Panc1 (cell line): ENCODE measurements at regions not wholly inside any gene's neighbourhood (a gene's known extent, or its start where the extent isn't known, plus 50 kb on each side); places are given as distances from the start of the nearest gene placed in this dataset.

Experiments used
- ATAC-seq: fragments of 200-7000 bp; cut with Tn5 transposase; 2 replicates; pipeline ENCODE4 v1.9.1; 2020; ENCODE audit warnings: mild to moderate bottlenecking, moderate library complexity
- BruUV-seq: library from RNA; stranded (reverse); fragments of 400-500 nt; replicated peaks from 2 replicates; lab custom pipeline; 2021; lab: Mats Ljungman, UMichigan
- CTCF ChIA-PET: fragments of 300-600 bp; sonication (Branson Sonifier 250); formaldehyde crosslinking; loops from one replicate; lab custom pipeline; 2022; ENCODE audit warnings: antibody characterized with exemption; lab: Charles Lee
- POLR2A ChIA-PET: fragments of 300-600 bp; sonication (Branson Sonifier 250); formaldehyde crosslinking; loops from one replicate; lab custom pipeline; 2022; ENCODE audit warnings: antibody characterized with exemption; lab: Charles Lee
- DNase-seq: peaks from one replicate; pipeline ENCODE4 v3.0.0-alpha.2; 2010; ENCODE audit warnings: low read depth, low spot score
- H3K27ac ChIP-seq: 2 replicates; pipeline ENCODE4 v1.5.1; 2011; ENCODE audit warnings: mild to moderate bottlenecking, low read length, inconsistent platforms
- H3K27me3 ChIP-seq: fragments of 200-500 bp; sonication (Bioruptor generic); 2 replicates; pipeline ENCODE4 v1.6.0; 2014; ENCODE audit warnings: low read length, inconsistent platforms; ENCODE audit not compliant: control insufficient read depth, insufficient read depth
- H3K36me3 ChIP-seq: fragments of 200-500 bp; sonication (Bioruptor generic); 2 replicates; pipeline ENCODE4 v1.5.1; 2014; ENCODE audit warnings: inconsistent platforms, mild to moderate bottlenecking, low read length, moderate library complexity; ENCODE audit not compliant: control insufficient read depth, insufficient read depth
- H3K4me1 ChIP-seq: 2 replicates; pipeline ENCODE4 v1.5.1; 2011; ENCODE audit warnings: inconsistent platforms, mild to moderate bottlenecking, low read length, moderate library complexity; ENCODE audit not compliant: control insufficient read depth, insufficient read depth
- H3K4me3 ChIP-seq, 2 experiments: 2 replicates each; pipeline ENCODE4 v1.5.1; 2011 to 2012; ENCODE audit warnings: low read depth in 2 of 2, low read length in 2 of 2, mild to moderate bottlenecking in 2 of 2, inconsistent platforms in 1 of 2, moderate library complexity in 1 of 2
- H3K9me3 ChIP-seq: fragments of 200-500 bp; sonication (Bioruptor generic); 2 replicates; pipeline ENCODE4 v1.5.1; 2014; ENCODE audit warnings: low read depth, mild to moderate bottlenecking, inconsistent platforms, low read length, moderate library complexity; ENCODE audit not compliant: control insufficient read depth, insufficient read depth
- POLR2AphosphoS5 ChIP-seq: IDR thresholded peaks from 2 replicates; pipeline ENCODE4 v1.6.1; 2012; ENCODE audit warnings: mild to moderate bottlenecking, low read depth, low read length, moderate library complexity
- SIN3A ChIP-seq: IDR thresholded peaks from 2 replicates; pipeline ENCODE4 v1.6.1; 2012; ENCODE audit warnings: low read depth, mild to moderate bottlenecking, low read length, moderate library complexity, borderline replicate concordance; ENCODE audit not compliant: insufficient read depth
- TCF7L2 ChIP-seq: IDR thresholded peaks from 2 replicates; pipeline ENCODE4 v1.6.1; 2011; ENCODE audit warnings: mild to moderate bottlenecking, low read depth, low read length, inconsistent platforms
- in situ Hi-C: cut with HindIII; loops from 2 replicates; pipeline ENCODE4 v1.10.0; 2016; ENCODE audit warnings: low sequenced_read_pairs, low pct_unique_long_range_greater_than_20kb
- intact Hi-C: fragments of 100-400 bp; cut with micrococcal nuclease; formaldehyde crosslinking; loops from one replicate; pipeline ENCODE4 v1.10.0; 2022; ENCODE audit not compliant: unreplicated experiment
- TF ChIP-seq, protein P1 (sequence below): fragments of 450-650 bp; IDR thresholded peaks from 2 replicates; pipeline ENCODE4 v1.5.1; 2017; ENCODE audit warnings: mild to moderate bottlenecking
- TF ChIP-seq, protein P2 (sequence below), 2 experiments: IDR thresholded peaks; 2 replicates each; pipeline ENCODE4 v1.6.1; 2011 to 2012; ENCODE audit warnings: low read depth in 2 of 2, control low read depth in 1 of 2, low read length in 1 of 2, mild to moderate bottlenecking in 1 of 2, moderate library complexity in 1 of 2; ENCODE audit not compliant: insufficient read depth in 1 of 2

DNA sequence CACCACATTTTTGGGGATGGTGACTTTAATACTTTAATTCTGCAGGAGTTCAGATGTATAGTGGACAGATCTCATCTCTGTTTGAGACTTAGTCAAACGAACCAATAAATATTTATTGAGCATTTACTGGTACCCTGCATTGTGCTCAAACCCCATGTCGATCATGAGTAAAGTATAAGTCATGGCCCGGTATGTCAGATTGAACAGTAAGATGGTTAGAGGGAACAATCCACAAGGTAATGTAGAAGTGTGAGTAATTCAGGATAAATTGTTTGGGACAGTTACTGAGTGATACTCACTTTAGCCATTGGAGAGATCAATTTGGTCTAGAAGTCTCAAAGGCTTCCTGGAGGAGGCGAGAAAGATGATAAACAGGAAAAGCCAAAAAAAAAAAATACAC is 265.5 kb upstream of the C2CD4B start:
- ATAC-seq (no peak), DNase-seq (no peak)
- in situ Hi-C loops (no loop called here), intact Hi-C loops (no loop called here)
- Histone ChIP-seq H3K36me3 (no peaks in the 10 kb centered on the region), H3K9me3 (no peaks in the 10 kb centered on the region), H3K27me3 (no peaks in the 10 kb centered on the region), H3K27ac (no peak overlapping the region), H3K4me3 (no peak overlapping the region), H3K4me1 (no peaks in the 10 kb centered on the region)
- BruUV-seq = no TSS peak
- CTCF ChIA-PET = no interaction called here
- TF ChIP-seq, protein P1, sequence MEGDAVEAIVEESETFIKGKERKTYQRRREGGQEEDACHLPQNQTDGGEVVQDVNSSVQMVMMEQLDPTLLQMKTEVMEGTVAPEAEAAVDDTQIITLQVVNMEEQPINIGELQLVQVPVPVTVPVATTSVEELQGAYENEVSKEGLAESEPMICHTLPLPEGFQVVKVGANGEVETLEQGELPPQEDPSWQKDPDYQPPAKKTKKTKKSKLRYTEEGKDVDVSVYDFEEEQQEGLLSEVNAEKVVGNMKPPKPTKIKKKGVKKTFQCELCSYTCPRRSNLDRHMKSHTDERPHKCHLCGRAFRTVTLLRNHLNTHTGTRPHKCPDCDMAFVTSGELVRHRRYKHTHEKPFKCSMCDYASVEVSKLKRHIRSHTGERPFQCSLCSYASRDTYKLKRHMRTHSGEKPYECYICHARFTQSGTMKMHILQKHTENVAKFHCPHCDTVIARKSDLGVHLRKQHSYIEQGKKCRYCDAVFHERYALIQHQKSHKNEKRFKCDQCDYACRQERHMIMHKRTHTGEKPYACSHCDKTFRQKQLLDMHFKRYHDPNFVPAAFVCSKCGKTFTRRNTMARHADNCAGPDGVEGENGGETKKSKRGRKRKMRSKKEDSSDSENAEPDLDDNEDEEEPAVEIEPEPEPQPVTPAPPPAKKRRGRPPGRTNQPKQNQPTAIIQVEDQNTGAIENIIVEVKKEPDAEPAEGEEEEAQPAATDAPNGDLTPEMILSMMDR = no peak
- no peak for TF ChIP-seq SIN3A
- TF ChIP-seq TCF7L2 = no peak
- POLR2A ChIA-PET = interaction anchor here (0.6 kb wide), 1 partner anchor 21 kb away, joined by 3 read pairs; no protein-coding TSS in a partner anchor

DNA sequence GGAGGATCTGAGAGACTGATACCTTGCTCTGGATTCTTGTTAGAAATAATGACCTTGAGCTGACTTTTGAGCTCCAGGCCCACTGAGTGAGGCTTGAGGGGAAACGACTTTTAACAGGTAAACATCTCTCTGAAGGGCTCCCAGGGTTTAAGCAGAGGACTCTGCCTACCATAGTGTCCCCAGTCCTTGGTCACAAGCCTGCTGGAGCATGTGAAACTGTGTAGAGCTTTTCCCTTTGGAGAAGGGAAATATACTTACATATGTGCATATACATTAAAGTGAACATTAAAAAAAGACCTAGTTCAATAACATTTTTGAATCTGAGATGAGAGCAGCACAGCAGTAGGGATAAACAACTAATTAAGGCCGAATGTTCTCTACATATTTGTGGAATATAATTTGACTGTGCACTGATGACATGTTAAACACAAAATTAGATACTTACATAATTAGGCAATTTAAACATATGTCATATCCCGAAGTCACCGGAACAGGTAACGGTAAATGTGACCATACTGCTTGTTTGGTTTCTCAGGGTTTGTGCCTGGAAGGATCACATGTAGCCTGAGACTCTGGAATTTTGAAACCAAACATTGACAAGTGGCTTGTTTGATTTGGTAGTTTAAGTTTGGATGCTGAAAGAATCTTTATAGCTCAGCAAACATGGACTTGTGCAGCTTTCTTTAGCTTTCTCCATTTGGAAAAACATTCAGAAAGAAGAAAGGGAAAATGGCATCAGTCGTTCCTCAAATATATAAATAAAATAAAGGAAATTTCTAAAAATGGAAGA is 266.1 kb upstream of the C2CD4B start:
- H3K4me3 ChIP-seq = no peak overlapping the region
- ATAC-seq = no peak
- DNase-seq = no peak
- H3K4me1 ChIP-seq = no peaks in the 10 kb centered on the region
- BruUV-seq = no TSS peak
- no peaks in the 10 kb centered on the region for H3K9me3 ChIP-seq
- H3K27me3 ChIP-seq = no peaks in the 10 kb centered on the region
- TF ChIP-seq POLR2AphosphoS5 (no peak), SIN3A (no peak), TCF7L2 (no peak)
- TF ChIP-seq, protein P2, sequence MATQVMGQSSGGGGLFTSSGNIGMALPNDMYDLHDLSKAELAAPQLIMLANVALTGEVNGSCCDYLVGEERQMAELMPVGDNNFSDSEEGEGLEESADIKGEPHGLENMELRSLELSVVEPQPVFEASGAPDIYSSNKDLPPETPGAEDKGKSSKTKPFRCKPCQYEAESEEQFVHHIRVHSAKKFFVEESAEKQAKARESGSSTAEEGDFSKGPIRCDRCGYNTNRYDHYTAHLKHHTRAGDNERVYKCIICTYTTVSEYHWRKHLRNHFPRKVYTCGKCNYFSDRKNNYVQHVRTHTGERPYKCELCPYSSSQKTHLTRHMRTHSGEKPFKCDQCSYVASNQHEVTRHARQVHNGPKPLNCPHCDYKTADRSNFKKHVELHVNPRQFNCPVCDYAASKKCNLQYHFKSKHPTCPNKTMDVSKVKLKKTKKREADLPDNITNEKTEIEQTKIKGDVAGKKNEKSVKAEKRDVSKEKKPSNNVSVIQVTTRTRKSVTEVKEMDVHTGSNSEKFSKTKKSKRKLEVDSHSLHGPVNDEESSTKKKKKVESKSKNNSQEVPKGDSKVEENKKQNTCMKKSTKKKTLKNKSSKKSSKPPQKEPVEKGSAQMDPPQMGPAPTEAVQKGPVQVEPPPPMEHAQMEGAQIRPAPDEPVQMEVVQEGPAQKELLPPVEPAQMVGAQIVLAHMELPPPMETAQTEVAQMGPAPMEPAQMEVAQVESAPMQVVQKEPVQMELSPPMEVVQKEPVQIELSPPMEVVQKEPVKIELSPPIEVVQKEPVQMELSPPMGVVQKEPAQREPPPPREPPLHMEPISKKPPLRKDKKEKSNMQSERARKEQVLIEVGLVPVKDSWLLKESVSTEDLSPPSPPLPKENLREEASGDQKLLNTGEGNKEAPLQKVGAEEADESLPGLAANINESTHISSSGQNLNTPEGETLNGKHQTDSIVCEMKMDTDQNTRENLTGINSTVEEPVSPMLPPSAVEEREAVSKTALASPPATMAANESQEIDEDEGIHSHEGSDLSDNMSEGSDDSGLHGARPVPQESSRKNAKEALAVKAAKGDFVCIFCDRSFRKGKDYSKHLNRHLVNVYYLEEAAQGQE (IDR thresholded peaks at IDR 0.05; ENCODE audit: insufficient read depth in 1 of 2, low read depth in 2 of 2, low read length in 1 of 2) = no peak
- TF ChIP-seq, protein P1 = no peak
- H3K27ac ChIP-seq = no peak overlapping the region
- no peaks in the 10 kb centered on the region for H3K36me3 ChIP-seq
- ChIA-PET CTCF (interaction anchor here (0.6 kb wide), 1 partner anchor 29 kb away, joined by 8 read pairs; no protein-coding TSS in a partner anchor), POLR2A (interaction anchor here (0.6 kb wide), 1 partner anchor 21 kb away, joined by 3 read pairs; no protein-coding TSS in a partner anchor)
- in situ Hi-C loops = no loop called here
- intact Hi-C loops = no loop called here
